ENCODE measurements at regions not wholly inside any gene's neighbourhood (a gene's known extent, or its start where the extent isn't known, plus 50 kb on each side); places are given as distances from the start of the nearest gene placed in this dataset.

GRCh38 chrX:4197971-4198370, 484.5 kb upstream of the PRKX start:
- no peak for DNase-seq

DNA sequence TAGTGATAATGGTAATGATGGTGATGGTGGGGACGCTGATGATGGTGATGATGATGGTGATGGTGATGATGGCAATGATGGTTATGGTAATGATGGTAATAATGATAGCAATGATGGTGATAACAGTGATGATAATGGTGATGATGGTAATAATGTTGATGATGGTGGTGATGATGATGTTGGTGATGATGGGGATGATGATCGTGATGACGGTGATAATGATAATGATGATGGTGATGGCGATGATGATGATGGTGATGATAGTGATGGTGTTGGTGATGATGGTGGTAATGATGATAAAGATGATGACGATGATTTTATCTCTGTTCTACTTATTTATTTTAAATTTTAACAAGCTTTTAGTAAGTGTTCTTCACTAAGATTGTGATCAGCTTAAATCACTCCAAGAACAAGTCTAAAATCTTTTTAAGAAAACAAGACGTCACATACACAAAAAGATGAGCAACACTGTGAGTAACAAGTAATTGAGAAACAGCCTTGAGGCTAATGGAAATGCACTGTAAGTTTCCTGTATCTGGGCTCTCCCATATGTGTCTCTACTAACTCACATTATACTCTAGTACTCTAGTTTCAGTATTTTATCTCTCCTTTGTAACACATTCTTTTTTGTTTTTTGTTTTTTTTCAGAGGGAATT, 480.2 kb upstream of the PRKX start:
- no peak for DNase-seq

GRCh38 chrX:4186331-4186730, 472.9 kb upstream of the PRKX start:
- no peak for DNase-seq

- DNase-seq = no peak
These were observed 471.6 kb upstream of the PRKX start for GRCh38 chrX:4185086-4185485.

GRCh38 chrX:4182408-4182806, 469.0 kb upstream of the PRKX start:
- no peak for DNase-seq

- no peak for DNase-seq
These were observed 468.4 kb upstream of the PRKX start for GRCh38 chrX:4181782-4182407.

GRCh38 chrX:4179031-4179430, 465.6 kb upstream of the PRKX start:
- DNase-seq = no peak

GRCh38 chrX:4175221-4175620, 461.8 kb upstream of the PRKX start:
- DNase-seq = no peak

GRCh38 chrX:4173743-4174142, 460.3 kb upstream of the PRKX start:
- DNase-seq = no peak

DNA sequence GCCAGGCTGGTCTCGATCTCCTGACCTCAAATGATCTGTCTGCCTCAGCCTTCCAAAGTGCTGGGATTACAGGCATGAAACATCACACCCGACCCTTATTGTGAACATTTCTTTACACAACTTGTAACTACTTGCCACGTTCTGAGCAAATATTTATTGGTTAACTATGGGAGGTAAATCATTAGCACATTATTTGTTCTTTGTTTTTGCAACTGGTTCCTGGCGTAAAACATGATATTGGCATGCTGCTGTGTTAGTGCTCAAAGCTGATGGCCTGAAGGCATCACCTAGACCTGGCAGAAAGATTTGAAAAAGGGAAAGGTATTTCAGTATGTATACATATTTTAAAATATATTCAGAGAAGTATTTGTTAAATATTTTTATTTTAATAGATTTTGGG, 438.3 kb upstream of the PRKX start:
- DNase-seq = no peak

- no peak for DNase-seq
These were observed 436.8 kb upstream of the PRKX start for GRCh38 chrX:4150259-4150658.

DNA sequence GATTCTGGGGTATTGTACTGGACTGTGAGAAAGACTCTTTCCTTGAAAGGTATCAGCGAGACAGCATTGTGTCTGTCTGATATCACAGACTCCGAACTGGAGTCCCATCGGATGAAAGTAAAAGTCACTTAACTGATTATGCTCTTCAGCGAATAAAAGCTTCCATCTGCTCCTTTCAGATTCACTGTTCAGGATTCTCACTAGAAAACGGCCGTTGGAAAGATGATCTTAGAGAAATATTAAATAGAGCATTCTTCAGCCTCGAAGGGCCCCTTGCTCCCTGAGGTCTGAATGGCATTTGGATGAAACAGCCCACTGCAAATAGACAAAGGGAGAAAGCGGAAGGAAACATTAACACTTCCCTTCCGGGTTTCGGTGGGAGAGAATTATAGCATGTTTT, 416.2 kb upstream of the PRKX start:
- no peak for DNase-seq

- no peak for DNase-seq
These were observed 405.4 kb upstream of the PRKX start for GRCh38 chrX:4118666-4119530.

DNA sequence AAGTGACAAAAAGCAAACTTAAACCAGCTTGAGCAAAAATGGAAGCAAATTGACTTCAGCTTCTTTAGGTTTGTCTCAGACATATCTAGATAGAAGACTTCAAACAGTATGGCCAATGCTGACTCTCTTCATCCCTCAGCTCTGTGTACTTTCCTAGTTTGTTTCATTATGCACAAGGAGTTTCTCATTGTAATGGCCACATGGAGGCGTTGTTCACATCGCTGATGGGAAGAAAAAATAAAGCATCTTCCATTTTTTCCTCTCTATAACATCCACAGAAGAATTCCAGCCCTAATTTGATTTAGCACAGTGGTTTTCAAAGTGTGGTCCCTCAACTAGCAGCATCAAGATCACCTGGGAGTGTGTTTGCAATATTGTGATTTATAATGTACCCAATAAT, 397.5 kb upstream of the PRKX start:
- no peak for DNase-seq

DNA sequence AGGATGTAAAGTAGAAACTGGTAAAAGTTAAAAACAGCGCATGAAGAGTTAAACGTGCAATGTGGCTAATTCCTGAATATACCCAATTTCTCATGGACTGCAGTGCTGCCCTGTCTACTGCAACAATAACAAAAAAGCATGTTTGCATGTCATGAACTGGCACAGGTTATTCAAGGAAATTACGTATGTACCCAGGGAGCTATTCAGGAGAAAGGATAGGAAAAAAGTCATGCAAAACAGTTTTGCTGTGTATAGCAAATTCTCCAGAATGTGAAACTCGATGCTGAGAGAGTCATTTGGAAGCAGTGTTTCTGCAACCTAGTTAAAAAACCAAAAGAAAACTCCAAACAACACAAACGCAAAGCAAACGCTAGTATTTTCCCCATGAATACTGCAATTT, 381.5 kb upstream of the PRKX start:
- DNase-seq = no peak

GRCh38 chrX:4091046-4091760, 377.8 kb upstream of the PRKX start:
- no peak for DNase-seq

GRCh38 chrX:4059893-4060292, 346.4 kb upstream of the PRKX start:
- no peak for DNase-seq

GRCh38 chrX:4043951-4044350, 330.5 kb upstream of the PRKX start:
- no peak for DNase-seq

- no peak for DNase-seq
These were observed 322.4 kb upstream of the PRKX start for GRCh38 chrX:4035874-4036273.

DNA sequence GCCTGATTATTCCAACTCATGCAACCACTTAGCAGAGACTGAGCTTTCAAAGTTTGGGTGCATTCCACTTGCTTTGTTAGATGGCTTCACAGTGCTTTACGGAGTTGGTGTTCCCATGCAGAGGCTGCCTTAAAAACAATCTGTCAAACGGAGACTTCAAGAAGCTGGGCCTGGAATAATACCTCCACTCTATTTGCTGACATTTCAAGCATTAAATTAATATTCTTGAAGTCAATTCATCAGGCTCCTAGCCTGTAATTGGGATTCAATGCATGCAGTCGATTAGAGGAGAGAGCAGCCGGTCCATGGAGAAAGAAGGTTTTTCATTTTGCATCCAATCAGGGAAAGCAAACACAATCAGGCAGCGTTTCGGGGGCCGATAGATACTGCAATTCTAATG, 314.7 kb upstream of the PRKX start:
- no peak for DNase-seq

DNA sequence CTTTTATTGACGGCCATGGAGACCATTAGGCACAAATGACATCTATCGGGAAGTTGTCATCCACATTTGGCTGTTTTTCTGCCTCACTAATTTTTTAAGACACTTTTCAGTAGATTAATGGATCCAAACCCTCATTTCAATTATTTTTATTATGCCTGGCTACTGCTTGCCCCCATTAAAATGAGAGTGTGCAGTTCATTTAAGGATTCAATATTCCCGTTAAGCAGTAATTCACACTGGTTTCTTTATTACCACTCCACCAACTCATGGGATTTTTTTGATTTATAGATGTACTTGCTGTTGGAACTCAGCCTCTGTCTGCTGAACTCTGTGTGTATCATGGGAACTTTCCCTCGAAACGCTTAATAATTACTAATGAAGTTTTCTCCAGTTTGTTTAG, 291.8 kb upstream of the PRKX start:
- DNase-seq = no peak

GRCh38 chrX:4004822-4005221, 291.4 kb upstream of the PRKX start:
- no peak for DNase-seq

DNA sequence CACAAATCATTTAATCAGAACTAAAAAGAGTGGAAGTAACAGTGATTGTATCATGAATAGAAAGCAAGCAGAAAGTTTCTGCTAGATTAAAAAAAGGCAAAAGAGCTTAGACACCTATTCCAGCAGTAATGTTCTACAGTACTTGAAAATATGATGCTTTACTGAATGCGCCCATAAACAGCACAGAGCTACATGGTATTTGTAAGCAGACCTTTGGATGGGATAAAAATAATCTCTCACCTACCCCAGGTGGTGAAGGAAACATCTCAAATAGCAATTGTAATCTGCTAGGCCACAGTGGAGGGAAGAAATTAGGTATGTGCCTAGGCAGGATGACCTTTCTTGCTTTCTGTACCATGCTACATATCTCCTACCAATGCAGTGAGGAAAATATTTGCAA, 280.9 kb upstream of the PRKX start:
- no peak for DNase-seq

- DNase-seq = no peak
These were observed 277.1 kb upstream of the PRKX start for GRCh38 chrX:3990569-3990968.
